HG03521 (cell line): ENCODE measurements at regions not wholly inside any gene's neighbourhood (a gene's known extent, or its start where the extent isn't known, plus 50 kb on each side); places are given as distances from the start of the nearest gene placed in this dataset.
"Not testable (repeated sequence)": the region's sequence is repeated elsewhere in the genome, so short reads cannot be mapped to it uniquely, and the experiment has no call there.

Source experiments
- ATAC-seq: cut with Tn5 transposase; IDR thresholded peaks from one replicate; pipeline ENCODE4 v1.9.1; 2021; ENCODE audit warnings: mild to moderate bottlenecking, moderate library complexity; ENCODE audit not compliant: unreplicated experiment

DNA sequence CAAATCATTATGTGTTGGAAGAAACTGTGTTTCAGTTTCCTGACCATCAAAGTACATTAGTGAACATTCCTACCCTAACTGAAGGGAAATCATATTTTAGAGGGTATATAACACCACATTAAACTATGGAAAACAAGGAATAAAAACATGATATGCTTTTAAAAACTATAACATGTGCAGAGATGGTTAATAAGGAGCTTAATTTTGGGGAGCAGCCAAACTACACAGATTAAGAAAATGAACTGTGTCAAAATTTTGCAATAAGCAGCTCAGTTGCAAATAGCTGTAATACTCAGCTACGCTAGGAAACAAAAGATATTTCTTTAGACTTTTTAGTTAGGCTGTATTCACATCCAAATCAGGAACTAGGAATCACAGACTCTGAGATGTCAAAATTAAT, 1115.7 kb upstream of the CELF2 start:
- no peak for ATAC-seq

DNA sequence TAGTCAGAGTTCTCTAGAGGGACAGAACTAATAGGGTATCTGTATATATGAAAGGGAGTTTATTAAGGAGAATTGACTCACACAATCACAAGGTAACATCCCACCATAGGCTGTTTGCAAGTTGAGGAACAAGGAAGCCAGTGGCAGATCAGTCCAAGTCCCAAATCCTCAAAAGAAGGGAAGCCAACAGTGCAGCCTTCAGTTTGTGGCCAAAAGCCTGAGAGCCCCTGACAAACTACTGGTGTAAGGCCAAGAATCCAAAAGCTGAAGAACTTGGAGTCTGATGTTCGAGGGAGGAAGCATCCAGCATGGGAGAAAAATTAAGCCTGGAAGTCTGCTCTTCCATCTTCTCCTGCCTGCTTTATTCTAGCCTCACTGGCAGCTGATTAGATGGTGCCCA, 1107.2 kb upstream of the CELF2 start:
- ATAC-seq, result no peak

DNA sequence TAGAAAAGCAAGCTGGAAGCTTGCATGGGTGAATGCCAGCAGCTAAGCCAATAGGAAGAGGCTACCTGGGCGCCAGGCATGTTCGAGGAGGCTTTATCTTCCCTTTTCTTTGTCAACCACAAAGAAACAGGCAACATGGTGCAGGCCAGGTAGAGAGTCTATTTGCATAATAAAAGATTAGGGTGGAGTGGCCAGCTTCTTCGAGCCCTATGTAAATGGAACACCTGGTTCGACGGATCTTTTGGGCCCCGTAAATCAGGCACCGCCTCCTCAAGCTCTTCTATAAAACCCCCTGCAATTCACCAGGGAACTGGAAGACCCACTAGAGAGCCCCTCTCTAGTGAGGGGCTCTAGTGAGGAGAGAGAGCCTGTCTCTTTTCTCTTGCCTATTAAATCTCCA, 1106.2 kb upstream of the CELF2 start:
- no peak for ATAC-seq

DNA sequence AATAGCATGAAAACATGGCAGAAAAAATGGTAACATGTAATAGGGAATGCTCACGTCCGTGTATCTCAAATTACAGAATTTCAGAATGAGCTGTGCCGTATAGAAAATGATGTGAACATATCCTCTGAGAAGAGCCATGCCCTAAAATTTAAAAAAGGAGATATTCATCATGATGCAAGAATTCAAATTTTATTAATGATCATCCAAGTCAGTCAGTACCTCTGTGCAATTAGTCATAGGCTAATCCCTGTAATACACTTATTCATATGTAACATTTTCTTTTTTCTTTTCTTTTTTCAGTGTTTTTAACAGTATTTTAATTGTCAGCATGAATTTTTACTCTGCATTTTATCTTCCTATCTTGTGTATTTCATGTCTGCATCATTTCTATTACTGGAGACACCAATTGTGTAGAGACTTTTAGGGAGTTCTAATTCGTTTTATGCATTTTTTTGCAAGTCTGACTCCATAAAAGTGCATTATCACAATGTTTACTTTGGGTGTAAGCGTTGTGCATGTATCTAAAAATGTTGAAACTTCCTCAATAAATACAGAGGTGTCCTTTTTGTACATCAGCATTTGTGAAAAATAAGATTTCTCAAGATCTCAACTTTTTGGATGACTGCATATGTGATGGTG, 1103.7 kb upstream of the CELF2 start:
- ATAC-seq, result no peak

DNA sequence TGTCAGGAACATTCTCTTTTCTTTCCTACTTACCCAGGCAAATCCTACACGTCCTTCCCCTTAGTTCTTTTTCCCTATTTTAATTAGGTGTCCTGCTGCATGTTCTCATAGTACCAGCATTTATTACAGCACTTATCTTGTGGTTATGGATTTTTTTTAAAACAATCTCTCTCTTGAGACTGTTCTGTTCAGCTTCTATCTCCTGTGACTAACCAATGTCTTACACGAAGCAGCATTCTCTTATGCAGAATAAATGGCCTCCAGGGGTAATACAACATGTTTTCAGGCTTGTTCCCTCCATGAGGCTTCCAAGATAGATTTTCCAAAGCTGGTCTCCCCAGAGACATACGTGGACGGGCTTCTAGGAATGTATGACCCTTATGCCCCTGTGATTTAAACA, 1096.1 kb upstream of the CELF2 start:
- no peak for ATAC-seq

DNA sequence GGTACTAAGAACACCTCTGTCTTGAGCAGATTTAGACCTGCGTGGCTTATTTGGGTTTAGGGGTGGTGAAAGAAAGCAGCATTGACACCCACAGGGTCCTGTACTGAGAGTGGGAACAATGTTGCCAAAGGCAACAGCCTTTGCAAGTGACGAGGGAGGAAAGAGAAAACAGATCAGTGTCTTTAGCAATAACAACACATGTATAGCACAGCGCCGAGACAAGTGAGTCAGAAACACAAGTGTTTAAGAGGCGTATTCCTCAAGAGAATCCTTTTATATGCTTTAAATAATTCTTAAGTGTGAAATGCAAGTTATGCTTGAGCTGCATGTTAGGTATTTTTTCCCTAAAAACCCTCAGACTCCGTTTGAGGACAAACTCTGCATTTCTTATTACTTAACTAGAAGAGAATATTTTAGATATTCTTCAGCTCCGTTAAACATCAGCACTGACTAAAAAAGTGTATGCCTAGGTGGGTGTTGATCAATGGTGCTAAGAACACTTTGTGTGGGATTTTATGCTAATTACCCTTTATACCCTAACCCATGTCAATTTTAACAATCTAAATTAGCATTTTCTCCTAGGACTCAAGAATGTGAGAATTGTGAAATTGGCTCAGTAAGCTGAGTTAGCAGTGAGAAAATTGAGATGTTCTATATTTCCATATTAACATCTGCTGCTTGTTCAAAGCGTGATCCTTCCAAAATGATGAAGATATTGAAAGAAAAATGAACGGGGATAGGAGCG, 1095.4 kb upstream of the CELF2 start:
- ATAC-seq, result no peak

DNA sequence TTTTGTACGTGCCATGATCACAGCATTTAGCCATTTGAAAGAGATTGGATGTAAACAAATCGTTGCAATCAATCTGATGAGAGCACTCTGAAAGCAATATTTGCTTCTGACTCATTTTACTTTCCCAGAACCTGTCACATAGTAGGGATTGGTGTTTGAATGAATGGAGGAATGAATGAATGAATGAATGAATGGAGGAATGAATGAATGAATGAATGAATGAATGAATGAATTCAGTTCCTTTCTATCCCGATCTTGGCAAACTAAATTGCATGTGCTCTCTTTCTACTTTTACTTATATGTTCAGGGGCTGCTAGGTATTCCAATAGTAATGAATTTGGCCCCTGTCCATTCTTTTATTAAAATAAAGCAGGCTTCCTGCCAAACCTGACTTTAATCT, 1091.7 kb upstream of the CELF2 start:
- ATAC-seq, result no peak

DNA sequence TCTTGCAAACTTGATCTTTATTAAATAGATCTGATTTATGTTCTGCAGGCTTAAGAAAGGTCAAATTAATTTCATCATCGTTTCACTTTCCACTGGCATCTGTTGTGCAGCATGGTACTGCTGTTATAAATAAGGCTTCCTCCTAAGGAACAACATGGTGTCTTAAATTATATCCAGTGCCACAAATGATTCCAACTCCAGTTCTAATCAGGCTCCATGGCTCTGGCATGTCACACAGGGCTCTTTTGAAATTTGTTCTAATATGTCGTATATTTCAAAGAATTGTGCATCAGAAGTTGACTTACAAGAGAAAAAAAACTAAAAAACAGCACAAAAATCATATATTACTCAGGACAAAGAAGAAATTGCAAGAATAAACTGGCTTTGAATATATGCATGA, 1090.8 kb upstream of the CELF2 start:
- no peak for ATAC-seq

DNA sequence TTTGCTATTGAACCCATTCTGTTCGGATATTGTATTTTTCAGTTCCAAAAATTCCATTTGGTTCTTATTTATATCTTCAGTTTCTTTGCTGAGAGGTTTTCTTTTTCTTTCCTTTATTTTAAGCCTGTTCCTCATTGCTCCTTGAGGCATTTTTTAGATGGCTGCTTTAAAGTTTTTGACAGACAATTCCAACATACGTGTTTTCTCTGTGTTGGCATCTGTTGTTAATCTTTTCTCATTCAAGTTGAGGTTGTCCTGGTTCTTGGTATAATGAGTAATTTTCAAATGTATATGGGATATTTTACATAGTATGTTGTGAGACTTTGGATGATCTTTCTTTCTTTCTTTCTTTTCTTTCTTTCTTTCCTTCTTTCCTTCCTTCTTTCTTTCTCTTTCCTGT, 1078.0 kb upstream of the CELF2 start:
- ATAC-seq, result no peak

DNA sequence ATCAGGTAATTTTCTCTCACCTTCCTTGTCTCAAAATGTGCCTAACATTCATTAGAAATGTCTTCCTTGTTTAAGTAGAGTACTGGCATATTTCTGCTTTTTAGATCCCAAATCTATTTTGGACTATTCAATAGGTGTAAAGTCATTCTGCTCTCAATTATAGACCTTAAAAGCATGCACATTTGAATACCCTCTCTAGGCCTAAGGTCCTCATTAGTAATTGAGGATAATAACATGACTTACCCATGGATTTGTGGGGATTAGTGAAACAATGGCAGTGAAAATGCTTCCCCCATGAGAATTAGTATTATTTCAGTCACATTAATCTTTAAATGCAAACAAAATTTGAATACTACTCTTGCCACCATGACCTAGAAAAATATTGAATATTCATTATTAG, 1073.0 kb upstream of the CELF2 start:
- no peak for ATAC-seq

DNA sequence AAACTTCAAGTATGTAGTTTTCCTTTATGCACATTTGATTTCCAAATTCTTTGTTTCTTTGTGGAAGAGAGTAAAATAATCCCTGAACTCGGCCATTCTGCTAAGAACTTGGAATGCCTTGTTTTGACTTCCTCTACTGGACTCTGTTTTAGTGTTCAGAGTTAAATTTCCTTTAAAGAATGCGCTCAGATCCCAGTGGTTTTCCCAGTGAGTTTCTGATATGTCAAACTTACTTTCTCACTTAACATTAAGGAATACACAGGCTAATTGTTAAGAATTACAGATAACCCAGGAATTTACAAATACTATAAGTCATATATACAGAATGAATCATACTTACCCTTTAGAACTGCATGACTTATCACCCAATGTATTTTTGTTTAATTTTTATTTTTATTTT, 1067.6 kb upstream of the CELF2 start:
- no peak for ATAC-seq

DNA sequence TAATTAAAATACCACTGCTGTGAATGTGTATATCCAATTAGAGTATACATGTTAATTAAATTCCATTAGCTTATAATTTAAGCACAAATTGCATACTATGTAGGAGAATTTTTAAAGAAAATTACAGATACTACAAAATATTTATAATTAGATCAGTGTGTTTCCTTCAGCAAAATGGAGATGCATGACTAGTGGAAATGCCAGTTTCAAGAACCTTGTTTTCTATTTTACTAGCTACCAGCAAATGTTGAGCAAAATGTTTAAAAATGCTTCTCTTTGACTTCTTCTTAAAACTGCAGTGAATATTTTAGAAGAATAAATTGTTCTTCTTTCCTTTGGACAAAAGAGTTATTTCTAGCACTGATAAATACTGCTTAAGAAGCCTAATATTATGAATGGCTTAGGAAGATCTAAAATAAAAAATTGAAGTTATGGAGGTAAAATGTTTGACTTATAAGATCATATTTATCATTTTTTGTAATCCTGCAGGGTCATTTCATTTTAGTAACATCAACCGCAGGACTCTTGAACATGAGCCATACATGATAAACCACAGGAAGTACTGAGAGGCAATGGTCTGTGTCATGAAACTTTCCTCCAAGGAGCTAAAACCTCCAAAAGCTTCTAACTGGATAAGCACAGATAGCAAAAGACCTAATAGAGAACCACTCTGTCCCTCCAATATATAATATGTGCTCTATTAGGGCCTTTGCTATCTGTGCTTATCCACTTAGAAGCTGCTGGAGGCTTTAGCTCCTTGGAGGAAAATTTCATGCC, 1066.0 kb upstream of the CELF2 start:
- no peak for ATAC-seq

DNA sequence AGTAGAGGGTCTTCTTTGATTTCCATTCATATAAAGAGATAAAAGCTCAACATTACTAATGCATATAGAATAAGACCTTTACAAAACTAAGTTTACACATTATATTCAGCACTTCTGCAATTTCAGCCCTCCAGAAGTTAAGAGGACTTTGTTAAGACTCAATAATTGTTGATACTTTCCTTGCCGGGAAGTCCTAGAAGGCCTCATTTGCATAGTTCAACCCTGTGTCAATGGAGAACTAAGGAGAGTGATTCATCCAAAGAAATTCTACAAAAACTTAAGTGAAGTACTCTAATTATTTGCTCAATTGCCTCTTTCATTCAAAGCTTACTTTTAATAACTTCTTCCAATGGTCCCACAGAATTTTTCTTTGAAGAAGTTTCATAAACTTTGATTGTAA, 1060.3 kb upstream of the CELF2 start:
- ATAC-seq, result no peak

DNA sequence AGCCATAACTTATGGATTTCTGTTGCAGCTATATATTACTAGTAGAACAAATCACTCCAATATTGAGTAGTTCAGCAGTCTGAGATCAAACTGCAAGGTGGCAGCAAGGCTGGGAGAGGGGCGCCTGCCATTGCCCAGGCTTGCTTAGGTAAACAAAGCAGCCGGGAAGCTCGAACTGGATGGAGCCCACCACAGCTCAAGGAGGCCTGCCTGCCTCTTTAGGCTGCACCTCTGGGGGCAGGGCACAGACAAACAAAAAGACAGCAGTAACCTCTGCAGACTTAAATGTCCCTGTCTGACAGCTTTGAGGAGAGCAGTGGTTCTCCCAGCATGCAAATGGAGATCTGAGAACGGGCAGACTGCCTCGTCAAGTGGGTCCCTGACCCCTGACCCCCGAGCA, 1059.8 kb upstream of the CELF2 start:
- ATAC-seq, result not testable (repeated sequence)

DNA sequence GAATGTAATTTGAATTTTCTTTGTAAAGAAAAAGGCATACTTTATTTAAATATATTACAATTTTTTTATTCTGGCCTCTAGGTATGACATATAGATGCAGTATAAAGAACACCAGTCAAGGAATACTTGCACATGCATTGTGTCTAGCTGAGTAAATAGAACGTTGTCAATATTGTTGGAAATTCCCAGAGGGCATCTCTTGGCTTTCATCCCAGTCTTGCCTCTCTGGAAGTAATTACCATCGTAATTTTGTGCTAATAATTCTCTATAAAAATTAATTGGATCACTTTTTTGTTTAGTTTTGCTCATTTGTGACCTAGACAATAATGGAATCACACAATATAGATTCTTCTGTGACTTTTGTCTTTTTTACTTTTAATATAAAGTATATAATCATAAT, 1052.3 kb upstream of the CELF2 start:
- ATAC-seq, result no peak

DNA sequence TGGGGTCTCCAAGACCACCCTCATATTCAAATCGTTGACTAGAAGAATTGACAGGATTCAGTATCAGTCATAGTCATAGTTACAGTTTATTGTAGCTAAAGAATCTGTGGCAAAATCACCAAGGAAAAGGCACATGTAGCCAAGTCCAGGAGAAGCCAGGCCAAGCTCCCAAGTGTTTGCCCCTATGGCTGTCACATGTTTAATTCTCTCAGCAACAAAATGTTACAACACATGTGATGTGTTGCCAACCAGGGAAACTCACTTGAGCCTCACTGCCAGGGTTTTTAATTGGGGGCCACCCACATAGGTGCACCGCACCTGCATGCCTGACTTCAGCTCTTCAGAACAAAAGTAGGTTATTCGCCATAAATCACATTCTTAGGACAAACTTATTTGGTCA, 1030.9 kb upstream of the CELF2 start:
- no peak for ATAC-seq

DNA sequence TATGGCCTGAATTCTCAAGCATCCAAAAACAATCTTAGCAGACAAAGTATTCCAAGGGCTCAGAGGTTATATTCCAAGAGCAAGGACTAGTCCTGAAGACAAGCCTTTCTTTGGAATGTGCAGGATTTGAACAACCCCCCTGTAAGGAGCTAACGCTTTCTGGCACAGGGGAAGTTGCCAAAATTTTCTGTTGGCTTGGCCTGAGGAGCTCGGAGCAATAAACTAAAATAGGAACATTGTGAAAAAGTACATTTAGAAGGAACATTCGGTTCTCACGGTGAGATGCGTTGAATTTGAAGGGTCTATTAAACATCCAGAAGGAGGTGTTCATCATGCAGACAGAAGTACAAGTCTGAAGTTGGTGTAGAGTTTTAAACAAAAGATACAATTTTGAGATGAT, 1030.5 kb upstream of the CELF2 start:
- ATAC-seq, result no peak

DNA sequence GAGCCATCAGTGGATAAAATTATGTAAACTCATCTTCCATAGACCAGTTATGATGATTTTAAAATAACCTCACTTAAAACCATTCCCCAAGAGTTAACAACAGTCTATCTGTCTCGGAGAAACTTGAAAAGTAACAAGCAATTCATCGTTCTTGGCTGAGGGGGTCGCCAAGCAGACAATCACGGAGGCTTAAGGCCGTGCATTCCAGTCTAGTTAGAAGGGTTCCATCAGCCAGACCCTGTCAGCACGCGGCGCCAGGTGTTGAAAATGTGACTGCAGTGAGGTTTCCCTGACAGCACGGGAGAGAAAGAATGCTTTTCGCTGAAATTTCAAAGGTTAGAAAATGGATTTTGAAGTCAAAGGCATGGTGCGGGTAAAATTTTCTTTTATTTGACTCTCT, 1025.0 kb upstream of the CELF2 start:
- ATAC-seq, result no peak

DNA sequence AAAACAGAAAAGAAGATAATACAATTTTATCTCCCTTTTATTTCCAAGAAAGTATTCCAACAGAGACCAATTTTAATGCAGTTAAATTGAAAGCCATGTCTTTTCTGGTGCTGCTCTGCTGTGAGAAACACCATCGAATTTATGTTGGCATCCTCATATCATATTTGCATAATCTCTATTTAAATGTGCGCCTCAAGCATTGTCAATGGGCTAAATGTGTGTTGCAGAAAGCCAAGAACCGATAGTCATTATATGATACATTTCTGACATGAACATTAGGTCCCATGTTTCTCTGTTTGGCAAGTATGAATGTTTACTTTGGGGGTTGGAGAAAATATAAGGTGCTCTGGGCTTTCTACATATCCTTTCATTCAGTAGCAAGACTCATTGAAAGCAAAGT, 1023.5 kb upstream of the CELF2 start:
- ATAC-seq, result no peak

DNA sequence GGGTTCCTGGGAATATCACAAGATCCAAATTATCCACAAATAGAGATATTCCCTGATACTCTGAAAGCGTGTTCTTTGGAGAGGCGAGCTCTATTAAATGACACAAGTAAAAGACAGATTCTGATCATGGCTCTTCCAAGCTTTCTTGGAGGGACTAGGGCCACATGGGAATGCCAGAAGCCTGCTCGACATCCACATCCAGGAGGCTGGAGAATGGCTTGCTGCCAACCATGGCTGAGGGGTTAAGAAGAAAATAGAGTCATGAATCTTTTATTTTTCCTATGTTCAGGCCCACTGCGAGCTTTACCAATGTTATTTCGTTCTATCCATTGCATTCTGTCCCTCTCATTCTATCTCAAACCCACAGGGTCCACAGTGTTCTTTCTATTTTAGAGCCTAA, 1018.0 kb upstream of the CELF2 start:
- no peak for ATAC-seq

DNA sequence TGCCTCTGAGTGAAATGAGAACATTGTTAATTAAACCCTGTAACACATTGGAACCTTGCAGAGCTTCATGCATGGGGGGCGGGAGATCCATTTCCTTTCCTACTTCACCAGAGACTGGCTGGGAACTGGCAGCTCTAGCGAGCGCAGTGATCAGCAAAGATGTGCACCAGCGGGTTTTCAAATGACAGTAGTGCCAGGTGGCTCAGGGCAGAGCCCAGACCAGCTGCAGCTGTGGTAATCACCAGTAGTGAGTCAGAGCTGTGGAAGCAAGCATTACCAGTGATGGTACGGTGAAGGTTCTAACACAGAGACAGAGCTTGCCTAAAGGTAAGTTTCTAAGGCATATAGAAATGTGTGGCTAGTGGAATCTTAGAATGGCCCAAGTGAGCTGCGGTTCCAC, 1009.7 kb upstream of the CELF2 start:
- no peak for ATAC-seq

DNA sequence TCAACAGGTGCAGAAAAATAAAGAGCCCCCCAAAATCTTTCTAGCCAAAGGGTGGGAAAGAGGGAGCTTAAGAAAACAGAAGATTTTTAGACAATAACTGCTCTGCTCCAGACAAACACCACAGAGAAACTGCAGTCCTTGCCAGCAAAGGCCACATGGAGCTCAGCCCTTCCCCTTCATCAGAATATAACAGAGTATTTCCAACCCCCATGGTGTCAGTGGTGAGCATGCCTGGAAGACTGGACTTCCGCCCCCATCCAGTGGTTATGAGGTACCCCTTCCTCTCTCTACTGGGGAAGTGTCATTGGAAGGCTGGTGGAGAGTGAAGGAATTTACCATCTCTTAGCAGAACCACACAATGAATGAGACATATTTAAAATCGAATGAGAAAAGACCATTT, 1007.3 kb upstream of the CELF2 start:
- no peak for ATAC-seq
